ENCODE measurements at regions not wholly inside any gene's neighbourhood (a gene's known extent, or its start where the extent isn't known, plus 50 kb on each side); places are given as distances from the start of the nearest gene placed in this dataset.

GRCh38 chrX:5672099-5672498 lies 556.6 kb downstream of the NLGN4X start:
- Histone ChIP-seq H3K4me2 (ENCODE audit: insufficient read depth, low read length) (no peak overlapping the region), H3K27me3 (ENCODE audit: control insufficient read depth in 2 of 2, insufficient read depth in 2 of 2, low read length in 2 of 2) (no peaks in the 10 kb centered on the region), H3K9me3 (replicated peaks; ENCODE audit: control insufficient read depth, insufficient read depth, low read depth, low read length) (no peaks in the 10 kb centered on the region; the same call in 1 of the 2 replicates), H2AFZ (ENCODE audit: low read depth, low read length) (no peak overlapping the region), H4K20me1 (replicated peaks; ENCODE audit: control insufficient read depth, insufficient read depth, low read length) (no peaks in the 10 kb centered on the region), H3K4me3 (no peak overlapping the region), H3K27ac (ENCODE audit: extremely low read depth, low read depth, low read length) (no peak overlapping the region), H3K9me1 (ENCODE audit: control insufficient read depth, insufficient read depth, low read length) (no peaks in the 10 kb centered on the region), H3K36me3 (ENCODE audit: control insufficient read depth, insufficient read depth, low read length) (no peaks in the 10 kb centered on the region), H3K4me1 (replicated peaks in 1 of 2; ENCODE audit: control insufficient read depth in 2 of 2, insufficient read depth in 2 of 2, low read length in 2 of 2) (no peaks in the 10 kb centered on the region), H3K9ac (ENCODE audit: insufficient read depth in 1 of 2, low read depth in 2 of 2, low read length in 2 of 2) (no peak overlapping the region), H3K79me2 (ENCODE audit: control insufficient read depth, insufficient read depth, low read length) (no peaks in the 10 kb centered on the region)
- FAIRE-seq (no peak), DNase-seq (ENCODE audit: extremely low read depth in 1 of 4, low spot score in 3 of 4) (no peak), ATAC-seq (no peak)
- CTCF ChIA-PET (ENCODE audit: low intra/inter-chr PET ratio) = no interaction called here
- POLR2A ChIA-PET = no interaction called here
- intact Hi-C loops (cut with micrococcal nuclease) = no loop called here
- 0% methylated on average over 2 of the region's 2 CpGs for WGBS (ENCODE audit: insufficient coverage, low coverage, missing lambda C conversion rate)
- TF ChIP-seq MBD2 (IDR thresholded peaks at IDR 0.05; ENCODE audit: borderline replicate concordance, low read depth) (no peak), HOMEZ (CRISPR knock-in tag; IDR thresholded peaks at IDR 0.05) (no peak), RB1 (IDR thresholded peaks at IDR 0.05; ENCODE audit: low read depth) (no peak), CBFA2T3 (IDR thresholded peaks at IDR 0.05) (no peak), BACH1 (tag; IDR thresholded peaks at IDR 0.05) (no peak), SIRT6 (IDR thresholded peaks at IDR 0.05; ENCODE audit: low read depth, low read length) (no peak), ZNF699 (CRISPR knock-in tag; IDR thresholded peaks at IDR 0.05; ENCODE audit: insufficient replicate concordance) (no peak), ZFP1 (CRISPR knock-in tag; IDR thresholded peaks at IDR 0.05) (no peak), DLX4 (CRISPR knock-in tag; IDR thresholded peaks at IDR 0.05) (no peak), FOXP4 (CRISPR knock-in tag; IDR thresholded peaks at IDR 0.05; ENCODE audit: borderline replicate concordance) (no peak), SMAD4 (CRISPR knock-in tag; conservative IDR thresholded peaks at IDR 0.05) (no peak), KLF1 (tag; IDR thresholded peaks at IDR 0.05) (no peak), FOXP1 (CRISPR knock-in tag; IDR thresholded peaks at IDR 0.05) (no peak), PREB (CRISPR knock-in tag; IDR thresholded peaks at IDR 0.05) (no peak), LCOR (CRISPR knock-in tag; IDR thresholded peaks at IDR 0.05) (no peak), CSDE1 (IDR thresholded peaks at IDR 0.05) (no peak)
- in situ Hi-C loops (cut with MboI) = no loop called here
- no TSS peak for BruUV-seq (replicated peaks)
